SK-N-SH (cell line): ENCODE measurements at regions not wholly inside any gene's neighbourhood (a gene's known extent, or its start where the extent isn't known, plus 50 kb on each side); places are given as distances from the start of the nearest gene placed in this dataset.

Experiments used
- CTCF ChIA-PET: fragments of 300-600, 350-600 bp; formaldehyde crosslinking; extraction: SDS; loops from one replicate; lab custom pipeline; 2021; lab: Yijun Ruan, JAX
- POLR2A ChIA-PET: fragments of 350-600 bp; sonication (Branson Sonifier 250); formaldehyde crosslinking; extraction: SDS; loops from one replicate; lab custom pipeline; 2020; ENCODE audit warnings: antibody characterized with exemption, inconsistent platforms; lab: Yijun Ruan, JAX
- DNase-seq: peaks from one replicate; pipeline ENCODE4 v3.0.0; 2012
- H2AFZ ChIP-seq: fragments of 200-600 bp; sonication (generic); 2 replicates; pipeline ENCODE4 v1.8.1; 2016; ENCODE audit warnings: antibody characterized with exemption, mild to moderate bottlenecking, low read depth
- H3F3A ChIP-seq: fragments of 200-600 bp; sonication (generic); replicated peaks from 2 replicates; pipeline ENCODE3; 2016; ENCODE audit warnings: antibody characterized with exemption, mild to moderate bottlenecking; ENCODE audit not compliant: insufficient read depth
- H3K27ac ChIP-seq, 2 experiments: fragments of 200-500 bp in 1 of 2; fragments of 200-600 bp in 1 of 2; sonication (Bioruptor generic) in 1 of 2; sonication (generic), shearing (Covaris generic) in 1 of 2; 2 replicates each; pipeline versions ENCODE4 v1.5.1 to v1.6.1; 2014 to 2016; ENCODE audit warnings: low read depth in 2 of 2, inconsistent platforms in 1 of 2, low read length in 1 of 2, mild to moderate bottlenecking in 1 of 2, mixed read lengths in 1 of 2
- H3K27me3 ChIP-seq: fragments of 200-600 bp; sonication (generic), shearing (Covaris generic); 2 replicates; pipeline ENCODE4 v1.6.1; 2016; ENCODE audit warnings: mixed run types; ENCODE audit not compliant: insufficient read depth
- H3K36me3 ChIP-seq, 2 experiments: fragments of 200-500 bp in 1 of 2; fragments of 200-600 bp in 1 of 2; sonication (Bioruptor generic) in 1 of 2; sonication (generic) in 1 of 2; replicated peaks in 1 of 2; 2 replicates each; pipeline versions ENCODE3 to v1.5.1; 2014 to 2016; ENCODE audit warnings: low read length in 1 of 2, mild to moderate bottlenecking in 1 of 2; ENCODE audit not compliant: insufficient read depth in 2 of 2, control insufficient read depth in 1 of 2
- H3K4me1 ChIP-seq, 2 experiments: fragments of 200-500 bp in 1 of 2; fragments of 200-600 bp in 1 of 2; sonication (Bioruptor generic) in 1 of 2; sonication (generic), shearing (Covaris generic) in 1 of 2; 2 replicates each; pipeline versions ENCODE4 v1.5.1 to v1.6.1; 2014 to 2016; ENCODE audit warnings: low read depth in 1 of 2, low read length in 1 of 2, mixed run types in 1 of 2; ENCODE audit not compliant: insufficient read depth in 2 of 2, control insufficient read depth in 1 of 2
- H3K4me2 ChIP-seq: fragments of 200-600 bp; sonication (generic), shearing (Covaris generic); 2 replicates; pipeline ENCODE4 v1.6.1; 2017; ENCODE audit warnings: mixed run types
- H3K4me3 ChIP-seq, 2 experiments: fragments of 200-500 bp in 1 of 2; fragments of 200-600 bp in 1 of 2; sonication (Bioruptor generic) in 1 of 2; sonication (generic), shearing (Covaris generic) in 1 of 2; 2 replicates each; pipeline versions ENCODE4 v1.5.1 to v1.8.1; 2014 to 2016; ENCODE audit warnings: low read depth in 2 of 2, inconsistent platforms in 1 of 2, low read length in 1 of 2, mild to moderate bottlenecking in 1 of 2, mixed read lengths in 1 of 2, moderate library complexity in 1 of 2
- H3K79me2 ChIP-seq: fragments of 200-600 bp; sonication (generic); 2 replicates; pipeline ENCODE4 v1.8.1; 2017; ENCODE audit warnings: mild to moderate bottlenecking; ENCODE audit not compliant: insufficient read depth
- H3K9ac ChIP-seq: fragments of 200-600 bp; sonication (generic); 2 replicates; pipeline ENCODE4 v1.6.1; 2017; ENCODE audit warnings: mixed run types
- H3K9me2 ChIP-seq: fragments of 200-600 bp; sonication (generic); 2 replicates; pipeline ENCODE4 v1.6.1; 2017; ENCODE audit warnings: mixed run types
- H3K9me3 ChIP-seq: fragments of 200-600 bp; sonication (generic); 2 replicates; pipeline ENCODE4 v1.6.1; 2017; ENCODE audit warnings: mixed run types, mild to moderate bottlenecking, moderate library complexity
- H4K20me1 ChIP-seq: fragments of 200-600 bp; sonication (generic); 2 replicates; pipeline ENCODE4 v1.6.1; 2017; ENCODE audit warnings: mild to moderate bottlenecking, mixed run types; ENCODE audit not compliant: insufficient read depth
- CTCF ChIP-seq: fragments of 200-600 bp; sonication (generic); IDR thresholded peaks from 2 replicates; pipeline ENCODE4 v1.6.1; 2017; ENCODE audit warnings: antibody characterized with exemption, mild to moderate bottlenecking, moderate library complexity
- ELF1 ChIP-seq: IDR thresholded peaks from 2 replicates; pipeline ENCODE4 v1.4.0; 2012
- EP300 ChIP-seq, 2 experiments: IDR thresholded peaks; 2 replicates each; pipeline versions ENCODE4 v1.4.0 to v1.6.1; 2012; ENCODE audit warnings: borderline replicate concordance in 1 of 2, low read depth in 1 of 2, low read length in 1 of 2
- FOSL2 ChIP-seq: IDR thresholded peaks from 2 replicates; pipeline ENCODE4 v1.4.0; 2012; ENCODE audit warnings: low read depth, mild to moderate bottlenecking, moderate library complexity, borderline replicate concordance
- GABPA ChIP-seq: IDR thresholded peaks from 2 replicates; pipeline ENCODE4 v1.4.0; 2012; ENCODE audit warnings: low read depth, mild to moderate bottlenecking
- JUND ChIP-seq: IDR thresholded peaks from 2 replicates; pipeline ENCODE4 v1.4.0; 2012
- NFIC ChIP-seq: IDR thresholded peaks from 2 replicates; pipeline ENCODE4 v1.4.0; 2012; ENCODE audit warnings: borderline replicate concordance
- RAD21 ChIP-seq: IDR thresholded peaks from 2 replicates; pipeline ENCODE4 v1.6.1; 2012; ENCODE audit warnings: mild to moderate bottlenecking, low read length
- RCOR1 ChIP-seq: fragments of 150-350 bp; IDR thresholded peaks from 2 replicates; pipeline ENCODE4 v1.6.1; 2017; ENCODE audit warnings: antibody characterized with exemption, low read length
- RXRA ChIP-seq: IDR thresholded peaks from 2 replicates; pipeline ENCODE4 v1.4.0; 2012; ENCODE audit warnings: low read depth, mild to moderate bottlenecking, borderline replicate concordance
- TCF12 ChIP-seq: IDR thresholded peaks from 2 replicates; pipeline ENCODE4 v1.4.0; 2012
- WGBS: methylation state at CpG from one replicate; pipeline ENCODE4 v1.1.6; 2017; ENCODE audit warnings: low lambda C conversion rate; 5-methylcytosine and 5-hydroxymethylcytosine counted together
- TF ChIP-seq, protein P1 (sequence below): IDR thresholded peaks from 2 replicates; pipeline ENCODE4 v1.4.0; 2012; ENCODE audit warnings: low read depth
- TF ChIP-seq, protein P2 (sequence below): fragments of 150-350 bp; IDR thresholded peaks from 2 replicates; pipeline ENCODE4 v1.6.1; 2017; ENCODE audit warnings: antibody characterized with exemption, low read length, low read depth, borderline replicate concordance

- Histone ChIP-seq H4K20me1 (no peaks in the 10 kb centered on the region), H3K27ac (no peak overlapping the region), H3K4me3 (no peak overlapping the region)
- no peak for DNase-seq
- TF ChIP-seq RCOR1 (no peak), ELF1 (no peak), CTCF (no peak), JUND (no peak), RXRA (no peak), GABPA (no peak), FOSL2 (no peak)
- TF ChIP-seq, protein P1, sequence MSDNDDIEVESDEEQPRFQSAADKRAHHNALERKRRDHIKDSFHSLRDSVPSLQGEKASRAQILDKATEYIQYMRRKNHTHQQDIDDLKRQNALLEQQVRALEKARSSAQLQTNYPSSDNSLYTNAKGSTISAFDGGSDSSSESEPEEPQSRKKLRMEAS, result no peak
- TF ChIP-seq, protein P2, sequence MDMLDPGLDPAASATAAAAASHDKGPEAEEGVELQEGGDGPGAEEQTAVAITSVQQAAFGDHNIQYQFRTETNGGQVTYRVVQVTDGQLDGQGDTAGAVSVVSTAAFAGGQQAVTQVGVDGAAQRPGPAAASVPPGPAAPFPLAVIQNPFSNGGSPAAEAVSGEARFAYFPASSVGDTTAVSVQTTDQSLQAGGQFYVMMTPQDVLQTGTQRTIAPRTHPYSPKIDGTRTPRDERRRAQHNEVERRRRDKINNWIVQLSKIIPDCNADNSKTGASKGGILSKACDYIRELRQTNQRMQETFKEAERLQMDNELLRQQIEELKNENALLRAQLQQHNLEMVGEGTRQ, result no peak
- TF ChIP-seq, all 33 proteins: peak for 0
- Histone ChIP-seq H3K4me2 (no peak overlapping the region), H3K36me3 (no peaks in the 10 kb centered on the region), H3K9ac (no peak overlapping the region), H2AFZ (no peak overlapping the region), H3K9me3 (no peaks in the 10 kb centered on the region), H3K9me2 (no peaks in the 10 kb centered on the region), H3F3A (no peaks in the 10 kb centered on the region), H3K27me3 (no peaks in the 10 kb centered on the region), H3K4me1 (no peaks in the 10 kb centered on the region), H3K79me2 (no peaks in the 10 kb centered on the region)
- ChIA-PET POLR2A (no interaction called here), CTCF (interaction anchor here (0.6 kb wide), 1 partner anchor 312 kb away, joined by 3 read pairs; no protein-coding TSS in a partner anchor)
- 48% methylated on average over 2 of the region's 2 CpGs for WGBS
These were observed 584.8 kb downstream of the ETNK1 start for GRCh38 chr12:23209793-23210192.

DNA sequence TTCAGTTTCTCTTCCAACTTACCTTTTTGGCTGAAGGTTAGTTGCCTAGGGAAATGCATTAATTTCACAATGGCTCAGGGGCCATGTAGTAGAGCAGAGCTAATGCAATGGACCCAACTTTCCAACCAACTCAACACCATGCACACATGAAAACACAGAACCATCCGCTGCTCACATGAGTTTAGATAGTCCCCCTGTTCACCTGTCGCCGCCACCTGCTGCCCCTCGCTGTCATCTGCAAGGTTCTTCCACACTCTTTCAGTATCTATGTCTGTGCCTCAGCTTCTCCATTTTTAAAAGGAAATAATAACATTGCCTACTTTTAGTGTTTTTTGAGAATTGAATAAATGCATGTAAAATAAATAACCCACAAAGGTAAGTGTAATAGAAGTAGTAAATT lies 585.6 kb downstream of the ETNK1 start:
- H3K4me2 ChIP-seq, result no peak overlapping the region
- no peaks in the 10 kb centered on the region for H3K36me3 ChIP-seq
- H3K79me2 ChIP-seq, result no peaks in the 10 kb centered on the region
- CTCF ChIA-PET, result interaction anchor here (0.6 kb wide), 1 partner anchor 313 kb away, joined by 3 read pairs; no protein-coding TSS in a partner anchor
- H2AFZ ChIP-seq, result no peak overlapping the region
- no peaks in the 10 kb centered on the region for H3F3A ChIP-seq
- H3K9me3 ChIP-seq, result no peaks in the 10 kb centered on the region
- H3K27me3 ChIP-seq, result no peaks in the 10 kb centered on the region
- TF ChIP-seq TCF12 (no peak), NFIC (no peak), RAD21 (no peak), FOSL2 (no peak), EP300 (IDR thresholded peaks at IDR 0.05; ENCODE audit: borderline replicate concordance in 1 of 2, low read depth in 1 of 2, low read length in 1 of 2) (no peak), RCOR1 (no peak), GABPA (no peak)
- TF ChIP-seq, all 33 proteins: peak for 0
- WGBS, result 57% methylated on average over 4 of the region's 4 CpGs
- H3K4me1 ChIP-seq, result no peaks in the 10 kb centered on the region
- H4K20me1 ChIP-seq, result no peaks in the 10 kb centered on the region
- POLR2A ChIA-PET, result no interaction called here
- no peak overlapping the region for H3K4me3 ChIP-seq
- no peak for DNase-seq
- no peak overlapping the region for H3K27ac ChIP-seq
- no peak overlapping the region for H3K9ac ChIP-seq
- H3K9me2 ChIP-seq, result no peaks in the 10 kb centered on the region
